BJ (cell line): ENCODE measurements at regions not wholly inside any gene's neighbourhood (a gene's known extent, or its start where the extent isn't known, plus 50 kb on each side); places are given as distances from the start of the nearest gene placed in this dataset.
"Not testable (repeated sequence)": the region's sequence is repeated elsewhere in the genome, so short reads cannot be mapped to it uniquely, and the experiment has no call there.

Experiments used
- CTCF ChIA-PET: fragments of 350-600 bp; formaldehyde crosslinking; extraction: SDS; loops from one replicate; lab custom pipeline; 2021; ENCODE audit warnings: antibody characterized with exemption, inconsistent platforms; lab: Yijun Ruan, JAX
- POLR2A ChIA-PET: fragments of 300-600 bp; sonication (Branson Sonifier 250); formaldehyde crosslinking; extraction: SDS; loops from one replicate; lab custom pipeline; 2021; ENCODE audit warnings: antibody characterized with exemption; lab: Charles Lee
- DNase-seq: peaks from one replicate; pipeline ENCODE4 v3.0.0-alpha.2; 2011; ENCODE audit warnings: low read depth
- H3K27me3 ChIP-seq: 2 replicates; pipeline ENCODE4 v1.6.0; 2011; ENCODE audit warnings: low read length; ENCODE audit not compliant: control insufficient read depth, insufficient read depth
- H3K36me3 ChIP-seq: 2 replicates; pipeline ENCODE4 v1.5.1; 2011; ENCODE audit warnings: low read length; ENCODE audit not compliant: control insufficient read depth, insufficient read depth
- H3K4me3 ChIP-seq: 2 replicates; pipeline ENCODE4 v1.5.1; 2011; ENCODE audit warnings: low read depth, mild to moderate bottlenecking, control low read depth, low read length
- CTCF ChIP-seq: IDR thresholded peaks from 2 replicates; pipeline ENCODE4 v1.5.1; 2011; ENCODE audit warnings: low read depth, mild to moderate bottlenecking, control low read depth, inconsistent platforms, low read length, moderate library complexity; ENCODE audit not compliant: insufficient read depth

GRCh38 chr4:34485252-34485651 lies 1759.1 kb downstream of the ARAP2 start:
- ChIA-PET CTCF (no interaction called here), POLR2A (no interaction called here)
- no peak for DNase-seq
- Histone ChIP-seq H3K4me3 (no peak overlapping the region), H3K36me3 (no peaks in the 10 kb centered on the region), H3K27me3 (no peaks in the 10 kb centered on the region)
- TF ChIP-seq CTCF = no peak

- no peak for DNase-seq
- Histone ChIP-seq H3K4me3 (no peak overlapping the region), H3K27me3 (no peaks in the 10 kb centered on the region), H3K36me3 (no peaks in the 10 kb centered on the region)
- ChIA-PET CTCF (no interaction called here), POLR2A (no interaction called here)
- no peak for TF ChIP-seq CTCF
These were observed 1757.6 kb downstream of the ARAP2 start for GRCh38 chr4:34486461-34487363.

GRCh38 chr4:34492414-34492813 lies 1751.9 kb downstream of the ARAP2 start:
- H3K27me3 ChIP-seq = no peaks in the 10 kb centered on the region
- H3K36me3 ChIP-seq = no peaks in the 10 kb centered on the region
- DNase-seq = no peak
- H3K4me3 ChIP-seq = no peak overlapping the region
- ChIA-PET CTCF (no interaction called here), POLR2A (no interaction called here)
- no peak for TF ChIP-seq CTCF

- Histone ChIP-seq H3K4me3 (no peak overlapping the region), H3K36me3 (no peaks in the 10 kb centered on the region), H3K27me3 (no peaks in the 10 kb centered on the region)
- no peak for TF ChIP-seq CTCF
- DNase-seq = no peak
- CTCF ChIA-PET = no interaction called here
- POLR2A ChIA-PET = no interaction called here
These were observed 1742.2 kb downstream of the ARAP2 start for GRCh38 chr4:34502086-34502485.

GRCh38 chr4:34504731-34505130 lies 1739.6 kb downstream of the ARAP2 start:
- POLR2A ChIA-PET, CTCF ChIA-PET, DNase-seq: not testable (repeated sequence)

GRCh38 chr4:34506511-34507092 lies 1737.7 kb downstream of the ARAP2 start:
- H3K4me3 ChIP-seq, H3K27me3 ChIP-seq, H3K36me3 ChIP-seq, POLR2A ChIA-PET, DNase-seq, CTCF ChIA-PET: not testable (repeated sequence)

More at GRCh38 chr4:34504731-34505130, 1739.6 kb downstream of the ARAP2 start:
- not testable (repeated sequence) for H3K36me3 ChIP-seq, H3K27me3 ChIP-seq, H3K4me3 ChIP-seq
